HG03558 (cell line): ENCODE measurements at regions not wholly inside any gene's neighbourhood (a gene's known extent, or its start where the extent isn't known, plus 50 kb on each side); places are given as distances from the start of the nearest gene placed in this dataset.

ENCODE experiments used
- ATAC-seq: cut with Tn5 transposase; IDR thresholded peaks from one replicate; pipeline ENCODE4 v1.9.1; 2021; ENCODE audit warnings: moderate number of reproducible peaks; ENCODE audit not compliant: unreplicated experiment; ENCODE audit errors: extremely low read depth

DNA sequence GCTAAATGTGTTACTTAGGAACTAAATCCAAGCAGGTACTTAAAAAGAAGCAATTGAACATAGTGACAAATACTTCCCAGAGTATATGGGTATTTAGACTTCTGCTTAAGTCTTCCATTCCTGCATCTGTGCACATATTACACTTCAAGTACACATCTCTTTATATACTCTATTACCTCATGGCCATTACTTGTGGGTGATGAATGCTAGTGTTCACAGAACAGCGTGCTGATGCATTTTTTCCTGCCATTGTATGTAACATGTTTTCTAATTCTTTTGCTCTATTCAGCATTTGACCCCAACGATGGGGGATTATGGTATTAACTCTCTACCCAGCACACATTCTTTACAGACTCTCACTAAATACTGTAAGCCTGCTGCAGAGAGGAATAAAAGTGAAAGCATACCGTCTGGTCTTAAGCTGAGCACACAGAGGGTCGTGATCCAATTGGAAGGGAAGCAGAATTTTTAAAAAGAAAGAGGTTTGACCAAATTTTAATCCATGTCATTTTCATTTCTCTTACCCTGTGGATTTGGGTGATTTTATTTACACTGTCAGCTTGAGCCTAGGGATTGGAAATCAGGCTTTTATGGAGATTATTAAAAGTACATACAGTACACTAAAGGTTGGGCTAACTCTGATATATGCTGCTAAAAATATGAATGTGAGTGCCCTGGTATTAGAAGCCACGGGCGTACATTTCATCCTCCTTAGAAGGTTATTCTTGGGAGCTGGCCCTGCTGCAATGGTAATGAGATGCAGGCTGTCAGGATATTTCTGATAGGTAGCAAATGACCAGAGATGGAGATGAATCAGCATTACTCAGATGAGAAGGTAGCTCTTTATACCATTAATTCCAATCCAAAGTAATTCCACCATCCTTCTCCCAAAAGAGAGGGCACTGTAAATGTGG is 95.5 kb upstream of the PROX1 start:
- no peak for ATAC-seq

DNA sequence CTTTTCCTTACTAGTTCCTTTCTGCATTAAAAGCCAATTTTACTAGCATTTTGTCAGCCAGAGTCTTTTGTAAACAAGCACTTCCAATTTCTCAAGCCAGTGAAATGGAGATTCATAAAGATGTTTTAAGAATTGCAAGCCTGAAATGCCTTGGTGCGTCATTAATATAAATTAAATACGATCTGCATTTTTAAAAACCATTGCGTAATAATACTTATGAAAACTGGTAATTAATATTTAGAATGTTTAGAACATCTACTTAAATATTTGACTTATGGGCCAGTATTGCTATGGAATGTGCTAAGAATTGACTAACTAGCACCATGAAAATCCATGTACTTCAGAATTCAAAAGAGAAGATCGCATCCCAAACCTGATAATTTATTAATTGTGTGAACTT is 89.1 kb upstream of the PROX1 start:
- no peak for ATAC-seq

DNA sequence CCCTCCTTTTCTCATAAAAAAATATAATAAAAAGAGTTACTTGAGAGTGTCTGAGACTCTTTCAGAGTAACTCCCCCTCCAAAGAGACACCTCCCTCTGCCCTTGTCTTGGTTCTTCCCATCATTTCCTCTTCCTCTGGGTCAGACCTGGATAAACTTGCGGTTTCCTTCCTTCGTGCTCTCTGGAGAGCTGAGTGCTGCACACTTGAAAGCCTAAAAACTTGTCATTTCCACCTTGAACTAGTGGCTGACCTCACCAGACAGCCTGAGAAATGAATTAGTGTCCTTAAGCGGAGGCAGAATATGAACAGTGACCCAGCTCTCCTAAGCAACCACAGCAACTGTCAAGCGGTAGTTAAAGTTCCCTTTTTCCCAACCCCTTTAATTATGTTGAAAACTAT is 88.4 kb upstream of the PROX1 start:
- ATAC-seq = no peak

DNA sequence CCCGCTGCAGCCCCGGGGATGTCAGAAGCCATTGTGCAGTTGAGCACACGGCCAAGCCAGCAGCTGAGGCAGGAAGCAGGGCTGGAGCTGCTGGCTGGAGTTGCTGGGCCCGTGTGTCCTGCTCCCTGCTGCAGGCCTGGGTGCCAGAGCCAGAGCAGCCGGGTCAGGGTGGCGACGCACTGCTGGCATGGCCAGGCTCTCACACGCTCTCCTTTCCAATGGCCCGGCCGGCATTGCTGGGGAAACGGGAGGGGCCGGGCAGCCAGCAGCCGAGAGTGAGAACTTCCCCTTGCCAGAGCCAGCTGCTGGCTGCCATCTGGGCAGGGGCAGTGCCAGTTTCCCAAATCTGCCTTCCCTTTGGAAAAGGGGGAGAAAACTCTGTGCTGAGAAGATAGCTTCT is 82.4 kb upstream of the PROX1 start:
- no peak for ATAC-seq

DNA sequence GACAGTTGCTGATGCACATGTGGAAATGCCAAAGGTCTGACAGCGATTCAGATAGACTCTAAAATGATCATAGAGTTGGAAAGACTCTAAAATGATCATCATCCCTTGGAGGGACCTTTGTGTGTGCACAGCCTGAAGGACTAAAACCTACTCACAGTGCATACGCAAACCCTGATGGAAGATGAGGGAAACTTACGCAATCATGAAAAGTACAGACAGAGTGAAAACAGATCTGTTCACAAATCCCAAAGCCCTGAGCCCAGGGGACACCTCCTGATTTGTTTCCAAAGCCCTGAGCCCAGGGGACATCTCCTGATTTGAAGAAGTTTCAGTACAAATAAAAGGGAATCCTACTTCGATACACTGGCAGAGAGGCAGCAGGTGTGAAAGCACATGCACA is 79.3 kb upstream of the PROX1 start:
- no peak for ATAC-seq

DNA sequence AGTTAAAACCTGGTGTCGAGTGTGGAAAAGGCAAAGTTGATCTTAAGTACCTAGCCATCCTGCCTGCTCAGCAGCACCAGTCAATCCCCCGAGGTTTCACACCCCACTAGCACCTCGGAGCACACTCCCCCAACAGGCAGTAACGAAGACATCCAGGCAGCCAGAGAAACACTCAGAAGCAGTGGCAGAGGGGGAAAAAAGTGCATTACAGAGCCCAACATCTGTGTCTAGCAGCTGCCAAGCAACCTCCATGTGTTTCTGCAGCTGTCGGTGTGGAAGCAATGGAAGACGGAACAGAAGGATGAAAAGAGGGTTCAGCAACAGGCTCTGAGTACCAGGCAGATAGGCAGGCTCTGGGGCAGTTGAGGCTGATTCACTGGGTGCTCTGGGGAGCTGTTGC is 73.4 kb upstream of the PROX1 start:
- ATAC-seq = no peak

DNA sequence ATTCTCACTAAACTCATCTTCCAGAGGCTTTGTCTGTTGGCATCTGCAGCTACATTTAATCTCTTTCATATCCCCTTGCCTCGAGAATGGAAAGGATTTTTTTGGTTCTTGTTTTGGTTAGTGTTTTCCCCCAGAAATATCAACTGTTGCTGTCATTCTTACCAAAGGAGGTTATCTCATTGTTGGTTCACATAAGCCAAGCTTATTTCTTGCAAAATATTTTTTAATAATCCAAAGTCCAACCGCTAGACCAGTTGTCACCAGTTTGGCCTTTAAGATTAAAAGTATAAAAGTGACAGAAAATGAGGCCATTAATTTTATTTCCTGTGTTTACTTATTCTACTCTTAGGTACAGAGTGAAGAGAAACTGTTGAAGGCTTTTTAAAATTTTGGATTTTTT is 66.5 kb upstream of the PROX1 start:
- no peak for ATAC-seq

DNA sequence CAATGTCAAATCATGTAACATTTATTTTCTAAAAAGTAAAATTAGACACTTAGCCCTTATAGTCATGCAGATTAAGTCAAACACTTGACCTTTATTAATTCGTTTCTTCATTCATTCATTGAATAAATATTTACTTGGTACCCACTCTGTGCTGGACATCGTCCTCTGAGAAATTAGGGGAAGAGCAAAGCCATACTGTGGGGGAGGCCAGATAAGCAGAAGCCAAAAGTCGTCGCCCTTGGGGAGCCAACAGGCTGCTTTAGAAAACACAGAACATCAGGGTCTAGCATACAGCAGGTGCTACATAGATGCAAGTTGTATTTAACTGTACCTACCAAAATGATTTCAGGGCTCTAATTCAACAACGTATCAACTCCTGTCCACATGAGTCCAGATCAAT is 66.1 kb upstream of the PROX1 start:
- ATAC-seq = no peak

DNA sequence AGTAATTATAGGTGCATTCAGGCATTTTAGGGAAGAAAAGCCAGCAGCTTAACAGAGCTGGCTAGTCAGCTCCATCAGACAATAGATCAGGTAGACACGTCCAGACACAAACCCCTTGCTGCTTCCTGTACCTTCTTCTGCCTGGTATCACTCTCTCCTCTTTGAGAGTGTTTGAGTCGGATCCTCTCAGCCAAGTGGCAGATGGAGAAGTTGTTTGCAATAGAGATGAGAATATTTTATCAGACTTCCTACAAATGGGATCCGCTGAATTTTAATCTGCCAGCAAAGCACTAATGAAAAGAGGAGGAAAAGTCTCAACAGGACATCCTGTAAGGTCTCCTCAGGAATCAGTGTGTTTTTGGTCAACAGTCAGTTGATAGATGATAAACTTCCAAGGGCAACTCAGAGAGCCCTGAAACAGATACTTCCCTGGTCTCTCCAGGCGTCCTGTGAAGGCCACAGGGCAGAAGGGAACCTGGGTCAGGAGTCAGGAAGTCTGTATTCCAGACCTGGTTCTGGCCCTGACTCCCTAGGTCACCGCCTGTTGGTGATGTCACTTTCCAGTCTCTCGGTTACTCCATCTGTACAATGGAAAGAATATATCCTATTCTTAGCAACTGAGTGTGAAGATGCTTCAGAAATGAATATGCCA is 62.1 kb upstream of the PROX1 start:
- ATAC-seq = no peak

DNA sequence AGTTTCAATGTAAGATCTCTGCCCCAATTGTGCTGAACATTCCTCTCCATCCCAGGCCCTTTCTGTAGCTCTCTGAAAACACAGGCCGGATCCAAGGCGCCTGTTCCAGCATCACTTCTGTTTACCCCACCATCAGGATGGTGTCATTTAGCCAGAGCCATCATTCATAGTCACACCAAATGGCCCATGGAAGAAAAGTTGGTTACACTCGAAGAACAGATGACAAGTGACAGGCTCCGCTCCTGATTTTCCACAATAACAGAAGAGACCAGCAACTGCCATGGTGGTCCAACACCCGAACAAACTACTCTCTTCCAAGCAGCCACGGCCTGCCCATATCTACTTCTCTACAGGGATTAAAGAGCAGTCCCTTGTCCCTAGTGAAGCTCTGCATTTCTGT is 59.9 kb upstream of the PROX1 start:
- ATAC-seq = no peak

DNA sequence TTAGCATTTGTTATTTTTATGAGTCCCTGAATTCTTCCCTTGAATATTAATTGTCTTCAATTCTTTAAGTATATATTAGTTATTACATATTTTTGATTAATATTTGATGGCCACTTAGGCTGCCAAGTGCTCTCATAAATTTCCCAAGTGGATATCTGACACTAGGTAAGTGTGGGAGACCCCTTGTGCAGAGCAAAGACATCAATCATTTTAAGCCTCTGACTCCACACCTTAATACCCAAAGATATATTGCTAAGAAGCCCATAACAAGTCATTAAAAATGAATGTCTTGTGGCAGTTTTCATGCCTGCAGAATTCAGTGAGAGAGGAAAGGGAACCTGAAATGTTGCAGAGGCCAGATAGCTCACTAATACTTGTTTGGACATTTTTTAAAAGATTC is 58.4 kb upstream of the PROX1 start:
- no peak for ATAC-seq

DNA sequence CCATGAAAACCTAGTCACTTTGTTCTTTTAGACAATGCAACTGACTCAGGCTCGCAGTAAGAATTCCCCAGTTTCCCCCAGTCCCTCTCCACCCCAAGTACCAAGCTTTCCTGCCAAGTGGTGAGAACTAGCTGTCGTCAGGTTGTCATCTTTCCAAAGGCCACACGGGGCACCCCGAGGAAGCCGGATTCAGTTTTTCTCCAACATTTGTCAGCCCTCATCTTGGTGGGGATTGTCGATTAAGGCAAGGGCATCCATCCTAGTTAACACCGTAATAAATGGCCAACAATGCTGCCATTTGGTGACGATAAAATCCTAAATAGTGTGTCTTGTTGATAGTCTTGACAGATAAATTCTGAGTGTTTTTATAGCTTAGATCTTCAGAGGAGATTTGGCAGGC is 55.9 kb upstream of the PROX1 start:
- ATAC-seq = no peak

DNA sequence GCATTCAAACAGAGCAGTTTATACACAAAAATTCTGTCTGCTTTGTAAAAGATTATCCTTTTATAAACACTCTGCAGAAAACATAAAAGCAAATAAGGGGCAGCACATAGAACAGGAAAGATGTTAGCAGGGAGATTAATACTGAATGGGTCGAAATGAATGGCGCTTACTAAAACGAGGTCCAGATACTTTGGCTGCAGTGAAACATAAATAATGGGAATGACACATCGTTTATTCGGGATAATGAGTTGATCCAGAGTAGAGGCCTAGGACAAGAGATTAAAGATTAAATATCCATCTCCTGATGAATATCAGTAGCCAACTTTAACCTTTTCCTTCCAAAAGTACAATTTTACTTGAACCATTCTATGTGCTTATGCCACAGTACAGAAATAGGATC is 54.4 kb upstream of the PROX1 start:
- ATAC-seq = no peak

DNA sequence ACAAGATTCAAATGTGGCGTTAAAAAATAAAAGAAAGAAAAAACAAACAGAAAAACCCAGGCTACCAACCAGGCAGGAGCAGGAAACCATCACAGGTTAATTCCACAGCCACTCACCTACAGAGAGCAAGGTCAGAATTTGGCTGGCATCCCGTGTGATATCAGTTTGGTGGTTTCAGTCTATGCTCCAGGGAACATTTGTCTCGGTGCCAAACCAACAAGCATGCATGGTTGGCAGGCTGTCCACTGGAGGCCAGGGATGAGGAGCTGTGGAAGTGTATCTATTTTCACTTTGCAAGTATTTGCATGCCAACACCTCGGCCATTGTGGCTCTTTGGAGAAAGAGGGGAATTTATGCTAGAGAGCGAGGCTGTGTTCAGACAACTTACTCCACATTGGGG is 53.1 kb upstream of the PROX1 start:
- ATAC-seq = no peak

DNA sequence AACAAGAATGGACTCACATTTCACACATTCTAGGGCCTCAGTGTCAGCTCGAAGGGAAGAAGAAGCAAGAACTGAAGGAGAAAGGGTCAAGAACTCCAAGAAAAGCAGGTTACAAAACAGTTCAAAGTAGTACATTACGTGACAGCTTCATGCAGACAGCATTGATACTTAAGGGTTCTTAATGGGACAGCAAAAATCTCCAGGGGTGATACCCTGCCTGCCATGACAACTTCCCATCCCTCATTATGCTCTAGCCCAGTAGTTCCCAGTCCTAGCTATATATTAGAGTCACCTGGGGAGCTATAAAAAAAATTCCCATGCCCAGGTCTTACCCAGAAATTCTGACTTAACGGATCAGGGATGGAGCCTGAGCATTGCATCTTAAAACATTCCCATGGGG is 51.2 kb upstream of the PROX1 start:
- ATAC-seq = no peak
